ENCODE measurements at regions not wholly inside any gene's neighbourhood (a gene's known extent, or its start where the extent isn't known, plus 50 kb on each side); places are given as distances from the start of the nearest gene placed in this dataset.

DNA sequence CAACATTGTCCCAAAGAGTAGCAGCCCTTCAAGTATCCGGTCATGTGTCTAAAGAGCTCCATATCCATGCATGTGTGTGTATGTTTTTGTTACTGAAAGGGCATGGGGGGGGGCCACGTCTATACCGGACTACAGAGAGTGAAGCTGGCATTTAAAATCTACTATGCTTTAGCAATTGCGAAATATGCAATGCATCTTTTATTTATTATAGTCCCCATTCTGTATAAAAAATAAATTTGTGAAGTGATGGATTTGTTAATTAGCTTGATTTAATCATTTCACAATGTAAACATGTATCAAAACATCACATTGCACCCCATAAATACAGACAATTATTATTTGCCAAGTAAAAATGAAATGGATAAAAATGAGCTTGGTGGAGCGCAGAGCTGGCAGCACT is 149.4 kb upstream of the ID2 start:
- TF ChIP-seq, protein P1, sequence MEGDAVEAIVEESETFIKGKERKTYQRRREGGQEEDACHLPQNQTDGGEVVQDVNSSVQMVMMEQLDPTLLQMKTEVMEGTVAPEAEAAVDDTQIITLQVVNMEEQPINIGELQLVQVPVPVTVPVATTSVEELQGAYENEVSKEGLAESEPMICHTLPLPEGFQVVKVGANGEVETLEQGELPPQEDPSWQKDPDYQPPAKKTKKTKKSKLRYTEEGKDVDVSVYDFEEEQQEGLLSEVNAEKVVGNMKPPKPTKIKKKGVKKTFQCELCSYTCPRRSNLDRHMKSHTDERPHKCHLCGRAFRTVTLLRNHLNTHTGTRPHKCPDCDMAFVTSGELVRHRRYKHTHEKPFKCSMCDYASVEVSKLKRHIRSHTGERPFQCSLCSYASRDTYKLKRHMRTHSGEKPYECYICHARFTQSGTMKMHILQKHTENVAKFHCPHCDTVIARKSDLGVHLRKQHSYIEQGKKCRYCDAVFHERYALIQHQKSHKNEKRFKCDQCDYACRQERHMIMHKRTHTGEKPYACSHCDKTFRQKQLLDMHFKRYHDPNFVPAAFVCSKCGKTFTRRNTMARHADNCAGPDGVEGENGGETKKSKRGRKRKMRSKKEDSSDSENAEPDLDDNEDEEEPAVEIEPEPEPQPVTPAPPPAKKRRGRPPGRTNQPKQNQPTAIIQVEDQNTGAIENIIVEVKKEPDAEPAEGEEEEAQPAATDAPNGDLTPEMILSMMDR (IDR thresholded peaks at IDR 0.05): no peak
- no peak for TF ChIP-seq EZH2 (IDR thresholded peaks at IDR 0.05)
